ENCODE measurements at regions not wholly inside any gene's neighbourhood (a gene's known extent, or its start where the extent isn't known, plus 50 kb on each side); places are given as distances from the start of the nearest gene placed in this dataset.

GRCh38 chrX:7983581-7983980, 56.4 kb upstream of the PNPLA4 start:
- Histone ChIP-seq H3K36me3 (ENCODE audit: control insufficient read depth, insufficient read depth, low read length) (no peaks in the 10 kb centered on the region), H3K9me3 (no peaks in the 10 kb centered on the region), H3K4me1 (no peaks in the 10 kb centered on the region), H3K27me3 (replicated peaks; ENCODE audit: control insufficient read depth, insufficient read depth, low read length) (no peaks in the 10 kb centered on the region), H3K4me3 (ENCODE audit: low read depth, low read length) (no peak overlapping the region)
- no peaks in the 10 kb centered on the region for H3K27me3 Mint-ChIP-seq (ENCODE audit: insufficient read depth, unreplicated experiment)
- peaks cover 4% of the 10 kb centered on the region for H3K36me3 Mint-ChIP-seq (ENCODE audit: insufficient read depth, unreplicated experiment)
- no peak overlapping the region for H3K4me3 Mint-ChIP-seq (ENCODE audit: unreplicated experiment)
- no peak for DNase-seq
- no peak for TF ChIP-seq CTCF (IDR thresholded peaks at IDR 0.05; ENCODE audit: insufficient read depth in 1 of 2, low read depth in 1 of 2, low read length in 1 of 2, severe bottlenecking in 1 of 2, unreplicated experiment in 1 of 2)
- no peaks in the 10 kb centered on the region for H3K9me3 Mint-ChIP-seq (ENCODE audit: unreplicated experiment)
- ChIA-PET CTCF (no interaction called here), POLR2A (no interaction called here)
- H3K4me1 Mint-ChIP-seq (ENCODE audit: low read depth, unreplicated experiment): no peaks in the 10 kb centered on the region
- no peak overlapping the region for H3K27ac Mint-ChIP-seq (ENCODE audit: unreplicated experiment)
- no TSS peak for BruUV-seq (replicated peaks)
- intact Hi-C loops (cut with micrococcal nuclease; ENCODE audit: unreplicated experiment): no loop called here
